ENCODE measurements at regions not wholly inside any gene's neighbourhood (a gene's known extent, or its start where the extent isn't known, plus 50 kb on each side); places are given as distances from the start of the nearest gene placed in this dataset.

DNA sequence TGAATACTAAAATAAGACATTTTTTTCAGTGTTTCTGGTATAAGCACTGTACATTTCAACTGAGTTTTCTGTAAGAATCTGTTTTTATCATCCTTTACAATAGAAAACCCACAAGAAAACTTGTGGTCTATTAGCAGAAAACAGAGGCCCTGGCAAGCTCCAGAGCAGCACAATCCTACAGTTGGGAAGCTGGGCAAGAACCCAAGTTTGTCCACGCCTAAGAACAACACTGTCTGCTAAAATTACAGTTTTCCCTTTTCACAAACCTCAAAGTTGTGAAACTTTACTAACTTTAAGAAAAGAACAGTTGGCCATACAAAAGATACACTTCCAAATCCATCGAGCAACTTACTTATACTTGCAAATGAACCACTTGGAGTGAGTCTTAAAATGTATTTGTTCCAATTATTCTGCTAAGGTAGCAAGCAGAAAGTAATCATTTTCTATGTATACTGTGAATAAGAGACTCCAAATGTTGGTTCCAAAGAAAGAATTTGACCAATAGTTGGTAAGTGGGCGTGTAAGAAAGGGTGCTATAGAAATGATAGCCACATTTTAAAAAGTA lies 982.0 kb upstream of the ARRDC3 start:
- H3K4me3 ChIP-seq (ENCODE audit: low read depth, low read length, poor library complexity, severe bottlenecking), result no peak overlapping the region
- H3K4me1 ChIP-seq (ENCODE audit: insufficient read depth, low read length, severe bottlenecking), result no peaks in the 10 kb centered on the region
- no peaks in the 10 kb centered on the region for H3K36me3 ChIP-seq (ENCODE audit: insufficient read depth, low read length)
- no peaks in the 10 kb centered on the region for H3K79me2 ChIP-seq (ENCODE audit: insufficient read depth, low read length)
- no peak overlapping the region for H2AFZ ChIP-seq (ENCODE audit: low read length)
- H3K9ac ChIP-seq (ENCODE audit: low read length), result no peak overlapping the region
- TF ChIP-seq, protein P1, sequence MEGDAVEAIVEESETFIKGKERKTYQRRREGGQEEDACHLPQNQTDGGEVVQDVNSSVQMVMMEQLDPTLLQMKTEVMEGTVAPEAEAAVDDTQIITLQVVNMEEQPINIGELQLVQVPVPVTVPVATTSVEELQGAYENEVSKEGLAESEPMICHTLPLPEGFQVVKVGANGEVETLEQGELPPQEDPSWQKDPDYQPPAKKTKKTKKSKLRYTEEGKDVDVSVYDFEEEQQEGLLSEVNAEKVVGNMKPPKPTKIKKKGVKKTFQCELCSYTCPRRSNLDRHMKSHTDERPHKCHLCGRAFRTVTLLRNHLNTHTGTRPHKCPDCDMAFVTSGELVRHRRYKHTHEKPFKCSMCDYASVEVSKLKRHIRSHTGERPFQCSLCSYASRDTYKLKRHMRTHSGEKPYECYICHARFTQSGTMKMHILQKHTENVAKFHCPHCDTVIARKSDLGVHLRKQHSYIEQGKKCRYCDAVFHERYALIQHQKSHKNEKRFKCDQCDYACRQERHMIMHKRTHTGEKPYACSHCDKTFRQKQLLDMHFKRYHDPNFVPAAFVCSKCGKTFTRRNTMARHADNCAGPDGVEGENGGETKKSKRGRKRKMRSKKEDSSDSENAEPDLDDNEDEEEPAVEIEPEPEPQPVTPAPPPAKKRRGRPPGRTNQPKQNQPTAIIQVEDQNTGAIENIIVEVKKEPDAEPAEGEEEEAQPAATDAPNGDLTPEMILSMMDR (IDR thresholded peaks at IDR 0.05; ENCODE audit: low read length), result no peak
- no peak for TF ChIP-seq EZH2 (IDR thresholded peaks at IDR 0.05; ENCODE audit: borderline replicate concordance, low read length)
- H4K20me1 ChIP-seq (ENCODE audit: insufficient read depth, low read length), result no peaks in the 10 kb centered on the region
- no peaks in the 10 kb centered on the region for H3K27me3 ChIP-seq (ENCODE audit: insufficient read depth, low read length)
- H3K4me2 ChIP-seq (ENCODE audit: low read length), result no peak overlapping the region
- no peaks in the 10 kb centered on the region for H3F3A ChIP-seq (ENCODE audit: insufficient read depth, low read length)
- H3K27ac ChIP-seq (ENCODE audit: low read depth, low read length, poor library complexity, severe bottlenecking), result no peak overlapping the region
- no peaks in the 10 kb centered on the region for H3K9me2 ChIP-seq (ENCODE audit: low read depth, low read length)
- no peaks in the 10 kb centered on the region for H3K9me3 ChIP-seq (ENCODE audit: low read length)

DNA sequence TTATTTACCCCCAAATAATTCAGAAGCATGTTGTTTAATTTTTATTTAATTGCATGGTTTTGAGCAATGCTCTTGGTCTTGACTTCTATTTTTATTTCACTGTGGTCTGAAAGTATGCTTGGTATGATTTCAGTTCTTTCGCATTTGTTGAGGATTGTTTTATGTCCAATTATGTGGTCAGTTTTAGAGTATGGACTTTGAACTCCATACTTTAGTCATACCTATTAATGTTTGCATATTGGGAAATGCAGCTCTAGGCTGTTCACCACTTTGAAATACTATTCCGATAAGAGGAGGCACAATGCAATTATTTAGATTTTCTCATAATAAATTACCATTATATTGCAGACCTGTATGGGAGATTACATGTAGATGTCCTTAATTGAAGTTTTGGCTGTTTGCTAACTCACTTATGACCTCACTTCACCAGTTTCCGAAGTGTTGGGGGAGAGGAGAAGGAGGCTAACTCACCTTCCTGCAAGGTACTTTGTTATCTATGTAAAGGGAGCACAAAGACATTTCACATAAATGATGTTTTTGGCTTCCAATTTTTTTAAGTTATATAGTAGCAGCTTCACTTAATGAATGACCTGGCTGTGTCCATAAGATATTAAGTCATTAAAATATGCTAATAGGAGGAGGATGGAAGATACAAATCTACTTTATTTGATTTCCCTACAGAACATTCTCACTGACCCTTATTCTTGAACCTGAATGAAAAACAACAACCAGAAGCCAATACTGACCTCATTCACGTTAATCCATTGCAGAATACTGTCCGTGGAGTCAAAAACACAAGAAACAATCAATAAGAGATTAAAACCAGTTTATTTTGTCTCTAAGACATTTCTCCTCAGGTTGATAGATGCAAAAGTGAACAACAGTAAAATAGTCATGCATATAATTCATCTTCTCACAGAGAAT lies 970.3 kb upstream of the ARRDC3 start:
- H3F3A ChIP-seq (ENCODE audit: insufficient read depth, low read length), result no peaks in the 10 kb centered on the region
- no peaks in the 10 kb centered on the region for H3K36me3 ChIP-seq (ENCODE audit: insufficient read depth, low read length)
- no peaks in the 10 kb centered on the region for H3K27me3 ChIP-seq (ENCODE audit: insufficient read depth, low read length)
- no peak overlapping the region for H3K4me3 ChIP-seq (ENCODE audit: low read depth, low read length, poor library complexity, severe bottlenecking)
- no peaks in the 10 kb centered on the region for H3K9me2 ChIP-seq (ENCODE audit: low read depth, low read length)
- no peaks in the 10 kb centered on the region for H3K4me1 ChIP-seq (ENCODE audit: insufficient read depth, low read length, severe bottlenecking)
- no peak overlapping the region for H3K9ac ChIP-seq (ENCODE audit: low read length)
- H3K79me2 ChIP-seq (ENCODE audit: insufficient read depth, low read length), result no peaks in the 10 kb centered on the region
- no peak overlapping the region for H3K27ac ChIP-seq (ENCODE audit: low read depth, low read length, poor library complexity, severe bottlenecking)
- H3K4me2 ChIP-seq (ENCODE audit: low read length), result no peak overlapping the region
- no peaks in the 10 kb centered on the region for H4K20me1 ChIP-seq (ENCODE audit: insufficient read depth, low read length)
- no peak overlapping the region for H2AFZ ChIP-seq (ENCODE audit: low read length)
- H3K9me3 ChIP-seq (ENCODE audit: low read length), result no peaks in the 10 kb centered on the region
- no peak for TF ChIP-seq EZH2 (IDR thresholded peaks at IDR 0.05; ENCODE audit: borderline replicate concordance, low read length)
- TF ChIP-seq, protein P1 (IDR thresholded peaks at IDR 0.05; ENCODE audit: low read length), result no peak

DNA sequence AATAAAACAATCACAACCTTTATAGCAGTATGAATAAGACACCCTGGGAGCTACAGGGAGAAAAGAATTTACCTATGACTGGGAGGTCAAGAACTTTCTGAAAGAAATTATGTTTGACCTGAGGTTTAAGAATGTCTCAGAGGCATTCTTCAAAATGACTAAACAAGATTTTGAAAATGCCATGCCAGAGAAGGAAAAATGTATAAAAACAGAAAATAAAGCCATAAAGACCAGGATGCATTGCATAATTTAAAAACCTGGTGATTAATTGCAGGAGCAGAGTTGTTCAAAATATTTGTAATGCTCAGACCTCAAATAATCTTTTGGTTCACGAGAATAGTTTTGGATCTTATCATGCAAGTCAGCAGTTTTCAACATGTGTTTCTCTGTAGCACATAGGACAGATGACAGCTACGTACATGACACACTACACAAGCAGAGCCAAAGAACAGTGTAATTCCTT lies 954.7 kb upstream of the ARRDC3 start:
- no peaks in the 10 kb centered on the region for H3K36me3 ChIP-seq (ENCODE audit: insufficient read depth, low read length)
- no peaks in the 10 kb centered on the region for H4K20me1 ChIP-seq (ENCODE audit: insufficient read depth, low read length)
- no peaks in the 10 kb centered on the region for H3K79me2 ChIP-seq (ENCODE audit: insufficient read depth, low read length)
- H2AFZ ChIP-seq (ENCODE audit: low read length), result no peak overlapping the region
- no peak overlapping the region for H3K9ac ChIP-seq (ENCODE audit: low read length)
- no peaks in the 10 kb centered on the region for H3K9me2 ChIP-seq (ENCODE audit: low read depth, low read length)
- no peak overlapping the region for H3K27ac ChIP-seq (ENCODE audit: low read depth, low read length, poor library complexity, severe bottlenecking)
- H3K27me3 ChIP-seq (ENCODE audit: insufficient read depth, low read length), result no peaks in the 10 kb centered on the region
- no peaks in the 10 kb centered on the region for H3F3A ChIP-seq (ENCODE audit: insufficient read depth, low read length)
- H3K4me2 ChIP-seq (ENCODE audit: low read length), result no peak overlapping the region
- H3K4me1 ChIP-seq (ENCODE audit: insufficient read depth, low read length, severe bottlenecking), result no peaks in the 10 kb centered on the region
- no peaks in the 10 kb centered on the region for H3K9me3 ChIP-seq (ENCODE audit: low read length)
- TF ChIP-seq, protein P1 (IDR thresholded peaks at IDR 0.05; ENCODE audit: low read length), result no peak
- no peak for TF ChIP-seq EZH2 (IDR thresholded peaks at IDR 0.05; ENCODE audit: borderline replicate concordance, low read length)
- H3K4me3 ChIP-seq (ENCODE audit: low read depth, low read length, poor library complexity, severe bottlenecking), result no peak overlapping the region

Data from OCI-LY1 (cell line).